Astrocyte of the spinal cord (primary cell): ENCODE measurements at regions not wholly inside any gene's neighbourhood (a gene's known extent, or its start where the extent isn't known, plus 50 kb on each side); places are given as distances from the start of the nearest gene placed in this dataset.

Experiments used
- DNase-seq: peaks from one replicate; pipeline ENCODE4 v3.0.0; 2011; ENCODE audit warnings: low read depth, low spot score
- H3K4me3 ChIP-seq: 2 replicates; pipeline ENCODE4 v1.5.1; 2011; ENCODE audit warnings: low read depth, mild to moderate bottlenecking, low read length, moderate library complexity
- CTCF ChIP-seq: IDR thresholded peaks from 2 replicates; pipeline ENCODE4 v1.5.1; 2012; ENCODE audit warnings: low read depth, mild to moderate bottlenecking, low read length, inconsistent platforms
- in situ Hi-C: cut with HindIII; loops from 2 replicates; pipeline ENCODE4 v1.10.0; 2017; ENCODE audit warnings: low sequenced_read_pairs

DNA sequence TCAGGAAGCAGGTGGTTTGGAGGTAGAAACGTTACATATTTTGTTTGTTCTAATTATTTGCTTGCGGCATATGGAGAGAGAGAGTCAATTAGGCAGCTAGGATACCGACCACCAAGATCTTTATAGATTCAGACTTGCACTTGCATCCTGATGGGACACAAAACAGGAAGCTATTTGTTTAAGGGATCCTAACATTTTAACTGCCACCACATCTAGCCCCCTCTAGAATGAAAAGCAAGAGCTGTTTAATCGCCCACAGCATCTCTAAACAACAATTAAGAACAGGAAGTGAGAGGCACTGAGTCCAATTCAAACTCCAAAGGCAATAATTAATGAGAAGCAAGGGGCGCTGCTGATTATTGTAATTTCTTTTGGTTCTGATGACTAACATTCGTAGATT lies 182.0 kb upstream of the LINC00305 start:
- no peak for TF ChIP-seq CTCF
- in situ Hi-C loops = no loop called here
- no peak overlapping the region for H3K4me3 ChIP-seq
- no peak for DNase-seq

DNA sequence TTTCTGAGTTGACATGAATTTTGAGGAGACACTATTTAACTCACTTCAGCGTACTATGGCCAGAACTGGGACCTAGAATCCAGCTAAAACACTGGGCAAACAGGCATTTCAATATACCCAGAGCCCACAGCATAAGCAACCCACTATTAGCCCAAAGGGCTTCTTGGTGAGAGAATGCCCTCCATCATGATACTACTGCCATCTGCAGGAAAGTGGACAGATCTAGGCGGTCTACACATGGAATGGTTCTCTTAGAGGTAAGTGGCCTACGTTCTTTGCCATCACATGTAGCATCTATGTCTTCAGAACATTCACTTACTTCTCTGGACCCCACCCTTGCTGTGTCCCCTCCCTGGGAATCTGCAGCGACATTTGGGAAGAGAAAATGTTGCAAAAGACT lies 181.3 kb upstream of the LINC00305 start:
- DNase-seq = no peak
- H3K4me3 ChIP-seq = no peak overlapping the region
- TF ChIP-seq CTCF = no peak
- in situ Hi-C loops = no loop called here

- in situ Hi-C loops = no loop called here
- no peak for DNase-seq
- no peak for TF ChIP-seq CTCF
- H3K4me3 ChIP-seq = no peak overlapping the region
Measured at GRCh38 chr18:64322189-64322588, 173.3 kb upstream of the LINC00305 start.

GRCh38 chr18:64318547-64318946 lies 169.7 kb upstream of the LINC00305 start:
- in situ Hi-C loops = no loop called here
- H3K4me3 ChIP-seq = no peak overlapping the region
- DNase-seq = no peak
- TF ChIP-seq CTCF = no peak

- no peak overlapping the region for H3K4me3 ChIP-seq
- in situ Hi-C loops = no loop called here
- DNase-seq = no peak
- TF ChIP-seq CTCF = no peak
Measured at GRCh38 chr18:64311859-64312258, 163.0 kb upstream of the LINC00305 start.

- DNase-seq = no peak
- TF ChIP-seq CTCF = no peak
- in situ Hi-C loops = no loop called here
- H3K4me3 ChIP-seq = no peak overlapping the region
Measured at GRCh38 chr18:64295839-64296238, 147.0 kb upstream of the LINC00305 start.

- DNase-seq = no peak
- TF ChIP-seq CTCF = no peak
- H3K4me3 ChIP-seq = no peak overlapping the region
- in situ Hi-C loops = no loop called here
Measured at GRCh38 chr18:64294967-64295366, 146.1 kb upstream of the LINC00305 start.
